ENCODE measurements at regions not wholly inside any gene's neighbourhood (a gene's known extent, or its start where the extent isn't known, plus 50 kb on each side); places are given as distances from the start of the nearest gene placed in this dataset.

GRCh38 chr9:16147726-16148125 is 594.9 kb downstream of the CCDC171 start (continued):
- no peak for TF ChIP-seq SMC3 (IDR thresholded peaks at IDR 0.05)
- TF ChIP-seq NFE2L2 (conservative IDR thresholded peaks at IDR 0.05; ENCODE audit: low read length) = no peak
- no peak for TF ChIP-seq ZFP36 (IDR thresholded peaks at IDR 0.05; ENCODE audit: borderline replicate concordance, partially characterized antibody)
- TF ChIP-seq NPAS2 (CRISPR knock-in tag; IDR thresholded peaks at IDR 0.05; ENCODE audit: borderline replicate concordance) = no peak

- no peaks in the 10 kb centered on the region for H3K9me3 ChIP-seq
- DNase-seq (ENCODE audit: low read depth in 1 of 2, low spot score in 1 of 2) = no peak
- ATAC-seq = no peak
- TF ChIP-seq CEBPB (IDR thresholded peaks at IDR 0.05) = 0 out of 4 replicates have a peak, but pooled peaks of 1 of the 2 experiments have one; percentile 11
- TF ChIP-seq ZFP36 (IDR thresholded peaks at IDR 0.05; ENCODE audit: borderline replicate concordance, partially characterized antibody) = no peak
- TF ChIP-seq EHMT2 (IDR thresholded peaks at IDR 0.05; ENCODE audit: low read depth) = no peak
- H3K4me2 ChIP-seq = no peak overlapping the region
- ChIA-PET CTCF (interaction anchor here (1.1 to 1.4 kb wide), 3 partner anchors 9 to 208 kb away, joined by 3 to 4 read pairs (median 3); no protein-coding TSS in a partner anchor), POLR2A (no interaction called here)
- H3K4me1 ChIP-seq = no peaks in the 10 kb centered on the region
- H3K27ac ChIP-seq = no peak overlapping the region
- no peak for FAIRE-seq
- WGBS (ENCODE audit: missing lambda C conversion rate) = 60% methylated on average over 4 of the region's 4 CpGs
- H3K4me3 ChIP-seq = no peak overlapping the region
These were observed 597.7 kb downstream of the CCDC171 start for GRCh38 chr9:16150501-16150900.

GRCh38 chr9:16150938-16151650 is 598.3 kb downstream of the CCDC171 start:
- ChIA-PET CTCF (interaction anchor here (1.4 kb wide), 2 partner anchors 17 to 208 kb away, joined by 3 read pairs; no protein-coding TSS in a partner anchor), POLR2A (no interaction called here)
- no peaks in the 10 kb centered on the region for H3K4me1 ChIP-seq
- no peak overlapping the region for H3K27ac ChIP-seq
- DNase-seq (ENCODE audit: low read depth in 1 of 2, low spot score in 1 of 2) (no peak), FAIRE-seq (no peak), ATAC-seq (no peak)
- no peaks in the 10 kb centered on the region for H3K9me3 ChIP-seq
- H3K4me3 ChIP-seq = no peak overlapping the region
- no peak overlapping the region for H3K4me2 ChIP-seq
- TF ChIP-seq FOXS1 (CRISPR knock-in tag; IDR thresholded peaks at IDR 0.05) = no peak
- TF ChIP-seq NFE2L2 (conservative IDR thresholded peaks at IDR 0.05; ENCODE audit: low read length) = 0 out of 2 replicates have a peak, but pooled peaks have one; percentile 12
- 66% methylated on average over 9 of the region's 9 CpGs for WGBS (ENCODE audit: missing lambda C conversion rate)

- FAIRE-seq (no peak), DNase-seq (ENCODE audit: low read depth in 1 of 2, low spot score in 1 of 2) (no peak), ATAC-seq (no peak)
- WGBS (ENCODE audit: missing lambda C conversion rate) = 82% methylated on average over 12 of the region's 12 CpGs
- H3K4me3 ChIP-seq = no peak overlapping the region
- H3K4me1 ChIP-seq = no peaks in the 10 kb centered on the region
- TF ChIP-seq EHF (CRISPR knock-in tag; IDR thresholded peaks at IDR 0.05) (no peak), MAX (IDR thresholded peaks at IDR 0.05) (no peak), CBX2 (IDR thresholded peaks at IDR 0.05; ENCODE audit: borderline replicate concordance, low read depth) (no peak), CHD4 (IDR thresholded peaks at IDR 0.05; ENCODE audit: borderline replicate concordance) (no peak), PBX3 (IDR thresholded peaks at IDR 0.05) (no peak), MAZ (IDR thresholded peaks at IDR 0.05; ENCODE audit: borderline replicate concordance, low read depth, low read length) (no peak), HES2 (IDR thresholded peaks at IDR 0.05) (no peak), ZNF302 (CRISPR knock-in tag; IDR thresholded peaks at IDR 0.05) (no peak), SREBF2 (IDR thresholded peaks at IDR 0.05) (no peak), NFE2L2 (conservative IDR thresholded peaks at IDR 0.05; ENCODE audit: low read length) (no peak), HMGXB4 (CRISPR knock-in tag; IDR thresholded peaks at IDR 0.05; ENCODE audit: borderline replicate concordance) (no peak), ELK1 (IDR thresholded peaks at IDR 0.05; ENCODE audit: low read depth, low read length) (no peak), NPAS2 (CRISPR knock-in tag; IDR thresholded peaks at IDR 0.05; ENCODE audit: borderline replicate concordance) (no peak), POLR2AphosphoS2 (conservative IDR thresholded peaks at IDR 0.05; ENCODE audit: low read length) (no peak), KDM1A (IDR thresholded peaks at IDR 0.05; ENCODE audit: low read depth) (no peak)
- no peak overlapping the region for H3K27ac ChIP-seq
- CTCF ChIA-PET = interaction anchor here (1.0 to 1.1 kb wide), 2 partner anchors 12 to 16 kb away, joined by 3 to 4 read pairs; no protein-coding TSS in a partner anchor
- no peak overlapping the region for H3K4me2 ChIP-seq
- no peaks in the 10 kb centered on the region for H3K9me3 ChIP-seq
- POLR2A ChIA-PET = no interaction called here
These were observed 599.6 kb downstream of the CCDC171 start for GRCh38 chr9:16152276-16153101.
